Type B pancreatic cell (in vitro differentiated cells): ENCODE measurements at regions not wholly inside any gene's neighbourhood (a gene's known extent, or its start where the extent isn't known, plus 50 kb on each side); places are given as distances from the start of the nearest gene placed in this dataset.

ENCODE experiments used
- DNase-seq: peaks from one replicate; pipeline ENCODE4 v3.0.0; 2021; ENCODE audit warnings: mixed read lengths; ENCODE audit not compliant: unreplicated experiment; ENCODE audit errors: extremely low spot score
- H3K27ac Mint-ChIP-seq: 2 replicates; pipeline ENCODE4 v1.8.0; 2021; ENCODE audit warnings: mild to moderate bottlenecking, mixed read lengths
- H3K27me3 Mint-ChIP-seq: 2 replicates; pipeline ENCODE4 v1.8.0; 2021; ENCODE audit warnings: mixed read lengths
- H3K36me3 Mint-ChIP-seq: 2 replicates; pipeline ENCODE4 v1.8.0; 2021; ENCODE audit warnings: mixed read lengths
- H3K4me1 Mint-ChIP-seq: one replicate; pipeline ENCODE4 v1.8.0; 2021; ENCODE audit warnings: mixed read lengths; ENCODE audit not compliant: unreplicated experiment
- H3K4me3 Mint-ChIP-seq: 2 replicates; pipeline ENCODE4 v1.8.0; 2021; ENCODE audit warnings: mild to moderate bottlenecking, mixed read lengths
- H3K9me3 Mint-ChIP-seq: 2 replicates; pipeline ENCODE4 v1.8.0; 2021; ENCODE audit warnings: mixed read lengths
- TF ChIP-seq, protein P1 (sequence below): fragments of 200-600 bp; sonication (generic); conservative IDR thresholded peaks from 2 replicates; pipeline ENCODE4 v1.5.0; 2021; ENCODE audit warnings: antibody characterized with exemption, mild to moderate bottlenecking

DNA sequence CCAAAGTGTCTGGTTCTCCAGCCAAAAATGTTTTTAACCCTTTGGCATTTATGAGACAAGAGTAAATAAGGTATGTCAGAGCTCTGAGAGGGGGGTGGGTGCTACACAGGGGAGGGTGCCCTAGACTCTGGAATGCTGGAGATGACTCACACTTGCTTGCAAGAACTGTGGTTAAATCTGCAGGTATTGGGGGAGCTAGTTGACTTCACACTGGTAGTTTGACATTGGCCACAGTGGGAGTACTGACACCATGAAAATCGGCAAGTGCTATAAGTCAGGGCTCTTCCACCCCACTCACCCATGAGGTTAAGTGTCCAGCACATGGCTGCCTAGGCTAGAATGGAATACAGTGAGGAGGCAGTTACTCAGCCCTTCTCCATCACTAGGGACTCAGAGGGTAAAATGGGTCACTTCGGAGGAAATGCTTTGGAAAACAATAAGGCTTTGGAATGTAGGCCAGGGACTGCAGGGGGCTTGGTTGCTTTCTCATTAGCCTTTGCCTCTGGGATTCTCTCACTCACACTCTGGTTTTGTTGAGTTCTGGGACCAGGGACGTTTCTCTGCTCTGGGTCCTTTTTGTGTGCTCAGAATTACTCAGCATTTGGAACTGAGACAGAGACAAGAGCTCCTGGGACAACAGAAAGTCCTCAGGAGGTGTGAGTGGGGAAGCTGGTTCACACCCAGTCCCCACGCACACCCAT, 91.6 kb downstream of the ACKR3 start:
- H3K36me3 Mint-ChIP-seq = no peaks in the 10 kb centered on the region
- peaks cover 8% of the 10 kb centered on the region for H3K9me3 Mint-ChIP-seq
- TF ChIP-seq, protein P1, sequence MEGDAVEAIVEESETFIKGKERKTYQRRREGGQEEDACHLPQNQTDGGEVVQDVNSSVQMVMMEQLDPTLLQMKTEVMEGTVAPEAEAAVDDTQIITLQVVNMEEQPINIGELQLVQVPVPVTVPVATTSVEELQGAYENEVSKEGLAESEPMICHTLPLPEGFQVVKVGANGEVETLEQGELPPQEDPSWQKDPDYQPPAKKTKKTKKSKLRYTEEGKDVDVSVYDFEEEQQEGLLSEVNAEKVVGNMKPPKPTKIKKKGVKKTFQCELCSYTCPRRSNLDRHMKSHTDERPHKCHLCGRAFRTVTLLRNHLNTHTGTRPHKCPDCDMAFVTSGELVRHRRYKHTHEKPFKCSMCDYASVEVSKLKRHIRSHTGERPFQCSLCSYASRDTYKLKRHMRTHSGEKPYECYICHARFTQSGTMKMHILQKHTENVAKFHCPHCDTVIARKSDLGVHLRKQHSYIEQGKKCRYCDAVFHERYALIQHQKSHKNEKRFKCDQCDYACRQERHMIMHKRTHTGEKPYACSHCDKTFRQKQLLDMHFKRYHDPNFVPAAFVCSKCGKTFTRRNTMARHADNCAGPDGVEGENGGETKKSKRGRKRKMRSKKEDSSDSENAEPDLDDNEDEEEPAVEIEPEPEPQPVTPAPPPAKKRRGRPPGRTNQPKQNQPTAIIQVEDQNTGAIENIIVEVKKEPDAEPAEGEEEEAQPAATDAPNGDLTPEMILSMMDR = no peak
- peaks cover 26% of the 10 kb centered on the region for H3K4me1 Mint-ChIP-seq
- H3K4me3 Mint-ChIP-seq = no peak overlapping the region
- H3K27ac Mint-ChIP-seq = no peak overlapping the region
- DNase-seq = no peak
- peaks cover 5% of the 10 kb centered on the region for H3K27me3 Mint-ChIP-seq

DNA sequence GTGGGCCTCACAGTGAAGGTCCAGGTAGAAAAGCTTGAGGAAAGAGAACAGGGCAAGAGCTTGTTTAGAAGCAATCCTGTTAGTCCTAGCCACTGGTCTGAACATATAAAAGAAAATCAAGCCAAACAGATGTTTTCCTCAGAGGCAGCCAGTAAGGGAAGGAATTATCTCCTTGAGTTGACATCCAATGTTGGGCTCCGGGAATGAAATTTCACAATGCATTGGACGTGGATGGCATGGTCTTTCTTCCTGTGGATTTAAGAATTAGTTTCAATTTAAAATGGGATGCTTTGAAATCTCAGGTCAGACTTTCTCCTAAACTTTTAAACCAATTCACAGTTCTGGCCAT, 92.1 kb downstream of the ACKR3 start:
- Mint-ChIP-seq H3K27me3 (peaks cover 5% of the 10 kb centered on the region), H3K9me3 (peaks cover 12% of the 10 kb centered on the region), H3K36me3 (no peaks in the 10 kb centered on the region), H3K4me3 (no peak overlapping the region), H3K4me1 (peaks cover 26% of the 10 kb centered on the region), H3K27ac (no peak overlapping the region)
- TF ChIP-seq, protein P1 = no peak
- DNase-seq = no peak

DNA sequence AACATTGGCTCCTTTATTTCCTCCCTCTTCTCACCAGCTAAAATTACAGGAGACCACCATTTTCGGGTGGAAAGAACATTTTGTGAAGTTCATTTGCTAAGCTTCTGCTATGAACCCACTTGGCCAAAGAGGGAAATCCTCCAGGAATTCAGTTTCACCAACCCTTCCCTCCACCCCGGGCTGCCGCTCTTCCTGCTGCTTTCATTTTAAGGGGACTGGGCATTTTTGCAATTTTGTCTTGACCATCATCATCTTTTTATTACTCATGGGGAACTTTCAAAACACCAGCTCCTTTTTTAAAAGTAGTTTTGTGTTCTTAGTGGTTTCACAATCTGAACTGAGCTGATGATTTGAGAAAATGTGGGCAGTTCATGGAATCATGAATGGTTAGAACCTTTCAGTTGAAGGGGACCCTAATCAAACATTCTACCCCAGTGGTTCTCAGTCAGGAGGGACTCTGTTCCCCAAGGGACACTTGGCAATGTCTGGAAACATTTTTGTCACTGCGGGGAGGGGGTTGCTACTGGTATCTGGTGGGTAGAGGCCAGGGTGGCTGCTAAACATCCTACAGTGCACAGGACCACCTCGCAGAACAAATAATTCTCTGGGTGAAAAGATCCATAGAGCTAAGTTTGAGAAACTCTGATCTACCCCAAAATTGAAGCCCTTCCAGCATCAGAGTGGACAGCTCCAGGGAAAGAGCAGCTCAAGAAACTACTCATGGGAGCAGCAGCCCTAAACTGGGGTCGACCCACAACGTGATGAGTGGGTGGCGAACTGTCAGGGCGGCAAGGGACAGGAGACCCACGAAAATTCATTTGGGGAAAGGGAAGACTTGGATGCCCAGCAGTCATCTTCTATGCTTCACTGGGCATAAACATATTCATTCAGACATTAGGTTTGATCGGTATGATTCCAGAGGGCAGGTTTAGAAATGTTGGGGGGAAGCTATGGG, 92.9 kb downstream of the ACKR3 start:
- DNase-seq = no peak
- Mint-ChIP-seq H3K4me3 (no peak overlapping the region), H3K27ac (no peak overlapping the region), H3K4me1 (peaks cover 26% of the 10 kb centered on the region), H3K36me3 (no peaks in the 10 kb centered on the region), H3K9me3 (peaks cover 12% of the 10 kb centered on the region), H3K27me3 (peaks cover 5% of the 10 kb centered on the region)
- TF ChIP-seq, protein P1 = no peak

DNA sequence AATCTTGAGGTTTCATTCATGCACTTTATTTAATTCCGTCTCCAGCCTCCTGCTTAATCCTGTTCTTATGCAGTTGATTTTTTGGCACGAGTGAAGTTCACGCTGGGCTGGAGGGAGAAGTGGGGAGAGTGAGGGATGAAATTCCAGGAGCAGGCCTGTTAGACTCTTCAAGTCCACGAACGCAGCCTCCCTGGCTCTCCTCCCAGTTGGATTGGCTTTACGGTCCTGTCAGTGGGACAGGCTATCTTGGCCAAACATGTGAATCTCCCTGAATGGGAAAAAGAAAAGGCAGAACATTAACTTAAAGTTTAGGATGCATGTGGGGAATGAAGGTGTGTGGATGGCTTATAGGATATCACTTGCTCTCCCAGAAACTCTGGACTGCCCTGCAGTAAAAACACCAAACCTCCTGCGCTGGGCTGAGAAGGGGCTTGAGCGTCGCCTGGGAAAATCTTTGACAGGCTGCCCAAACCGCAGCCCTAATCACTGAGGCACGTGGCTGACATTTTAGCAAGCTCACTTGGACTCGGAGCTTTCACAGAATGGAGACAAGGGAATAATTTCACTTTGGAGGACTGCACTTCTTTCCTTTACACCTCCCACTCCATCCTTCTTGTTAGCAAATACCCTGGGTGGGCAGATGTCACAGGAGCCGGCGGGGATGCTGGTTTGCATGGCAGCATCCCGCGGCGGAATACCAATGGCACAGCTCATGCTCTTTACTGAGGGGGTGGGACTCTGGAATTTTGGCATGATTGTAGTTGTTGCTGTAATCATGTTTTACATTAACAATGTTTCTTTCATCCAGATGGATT, 93.9 kb downstream of the ACKR3 start:
- no peak overlapping the region for H3K27ac Mint-ChIP-seq
- no peaks in the 10 kb centered on the region for H3K36me3 Mint-ChIP-seq
- H3K4me1 Mint-ChIP-seq = peaks cover 26% of the 10 kb centered on the region
- H3K27me3 Mint-ChIP-seq = no peaks in the 10 kb centered on the region
- peaks cover 7% of the 10 kb centered on the region for H3K9me3 Mint-ChIP-seq
- TF ChIP-seq, protein P1 = no peak
- no peak overlapping the region for H3K4me3 Mint-ChIP-seq
- DNase-seq = no peak

DNA sequence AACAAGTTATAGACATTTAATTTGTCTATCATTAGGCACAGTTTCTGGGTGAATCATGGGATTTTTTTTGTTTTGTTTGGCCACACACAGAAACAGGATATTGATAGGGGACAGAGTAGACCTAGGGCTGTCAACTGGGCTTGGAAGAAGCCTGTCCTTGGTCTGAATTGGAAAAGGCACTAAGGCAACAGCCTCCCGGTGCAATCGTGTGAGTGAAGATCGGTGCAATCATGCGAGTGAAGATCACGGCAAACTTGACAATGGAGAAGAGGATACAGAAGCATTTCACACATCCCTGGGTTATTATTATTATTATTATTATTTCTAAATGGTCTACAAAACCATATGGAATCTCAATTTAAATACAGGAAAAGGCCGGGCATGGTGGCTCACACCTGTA, 94.5 kb downstream of the ACKR3 start:
- TF ChIP-seq, protein P1 = no peak
- Mint-ChIP-seq H3K27me3 (no peaks in the 10 kb centered on the region), H3K36me3 (no peaks in the 10 kb centered on the region), H3K9me3 (peaks cover 7% of the 10 kb centered on the region), H3K27ac (no peak overlapping the region), H3K4me1 (peaks cover 26% of the 10 kb centered on the region), H3K4me3 (no peak overlapping the region)
- DNase-seq = no peak
